CD14-positive monocyte (primary cell): ENCODE measurements at regions not wholly inside any gene's neighbourhood (a gene's known extent, or its start where the extent isn't known, plus 50 kb on each side); places are given as distances from the start of the nearest gene placed in this dataset.

Experiments
- DNase-seq, 3 donors: peaks; one replicate each; pipeline ENCODE4 v3.0.0-alpha.2; 2011 to 2022
- H2AFZ ChIP-seq: 2 replicates; pipeline ENCODE4 v1.6.0; 2012; ENCODE audit warnings: mild to moderate bottlenecking, low read depth, low read length, inconsistent platforms; ENCODE audit not compliant: insufficient read depth, poor library complexity, severe bottlenecking
- H3K27ac ChIP-seq, 2 donors: 1 replicate in 1 of 2; 2 replicates in 1 of 2; pipeline ENCODE4 v1.5.1; 2012 to 2013; ENCODE audit warnings: low read length in 2 of 2, control low read depth in 1 of 2, inconsistent platforms in 1 of 2, low read depth in 1 of 2, mild to moderate bottlenecking in 1 of 2
- H3K27me3 ChIP-seq, 2 donors: one replicate each; pipeline versions ENCODE4 v1.6.0 to v1.6.1; 2011 to 2013; ENCODE audit warnings: low read length in 2 of 2; ENCODE audit not compliant: control insufficient read depth in 2 of 2, insufficient read depth in 2 of 2
- H3K36me3 ChIP-seq, 2 donors: replicated peaks in 1 of 2; 1 replicate in 1 of 2; 2 replicates in 1 of 2; pipeline versions ENCODE4 v1.5.1 to v1.6.1; 2012 to 2013; ENCODE audit warnings: low read length in 2 of 2, control low read depth in 1 of 2, inconsistent platforms in 1 of 2, mild to moderate bottlenecking in 1 of 2; ENCODE audit not compliant: insufficient read depth in 2 of 2, control insufficient read depth in 1 of 2
- H3K4me1 ChIP-seq, 2 donors: 1 replicate in 1 of 2; 2 replicates in 1 of 2; pipeline versions ENCODE4 v1.5.1 to v1.6.1; 2012 to 2013; ENCODE audit warnings: low read length in 2 of 2, control low read depth in 1 of 2, inconsistent platforms in 1 of 2, mild to moderate bottlenecking in 1 of 2, moderate library complexity in 1 of 2; ENCODE audit not compliant: insufficient read depth in 2 of 2, control insufficient read depth in 1 of 2
- H3K4me2 ChIP-seq: replicated peaks from 2 replicates; pipeline ENCODE3; 2012; ENCODE audit warnings: low read length, moderate library complexity, mild to moderate bottlenecking; ENCODE audit not compliant: poor library complexity, severe bottlenecking; ENCODE audit errors: extremely low read depth
- H3K4me3 ChIP-seq, 3 experiments: fragments of 200-600 bp in 1 of 3; sonication (generic) in 1 of 3; replicated peaks in 1 of 3; 1 replicate in 2 of 3; 2 replicates in 1 of 3; pipeline ENCODE4 v1.5.1; 2011 to 2013; ENCODE audit warnings: low read length in 3 of 3, mild to moderate bottlenecking in 3 of 3, control low read depth in 2 of 3, low read depth in 2 of 3, inconsistent platforms in 1 of 3, moderate library complexity in 1 of 3
- H3K79me2 ChIP-seq: 2 replicates; pipeline ENCODE4 v1.6.0; 2012; ENCODE audit warnings: mild to moderate bottlenecking, control low read depth, inconsistent platforms, low read length, moderate library complexity; ENCODE audit not compliant: insufficient read depth
- H3K9ac ChIP-seq: 2 replicates; pipeline ENCODE4 v1.6.0; 2017; ENCODE audit warnings: low read length, mild to moderate bottlenecking; ENCODE audit not compliant: insufficient read depth, poor library complexity, severe bottlenecking
- H3K9me3 ChIP-seq, 2 donors: replicated peaks in 1 of 2; 1 replicate in 1 of 2; 2 replicates in 1 of 2; pipeline versions ENCODE4 v1.5.1 to v1.6.1; 2012 to 2013; ENCODE audit warnings: low read length in 2 of 2, control low read depth in 1 of 2; ENCODE audit not compliant: control insufficient read depth in 1 of 2, insufficient read depth in 1 of 2
- H4K20me1 ChIP-seq: 2 replicates; pipeline ENCODE4 v1.6.0; 2012; ENCODE audit warnings: mild to moderate bottlenecking, low read length, control low read depth, moderate library complexity; ENCODE audit not compliant: insufficient read depth
- H3K27ac Mint-ChIP-seq, 7 donors: one replicate each; pipeline ENCODE4 v1.8.0; 2020; ENCODE audit warnings: mild to moderate bottlenecking in 7 of 7, mixed read lengths in 7 of 7, moderate library complexity in 6 of 7, inconsistent platforms in 2 of 7
- H3K27me3 Mint-ChIP-seq, 3 donors: one replicate each; pipeline ENCODE4 v1.8.0; 2021 to 2022; ENCODE audit warnings: low read depth in 3 of 3, mild to moderate bottlenecking in 3 of 3, mixed read lengths in 3 of 3, moderate library complexity in 3 of 3, inconsistent platforms in 1 of 3
- H3K36me3 Mint-ChIP-seq, 2 donors: one replicate each; pipeline ENCODE4 v1.8.0; 2020; ENCODE audit warnings: mixed read lengths in 2 of 2, inconsistent platforms in 1 of 2, mild to moderate bottlenecking in 1 of 2
- H3K4me1 Mint-ChIP-seq: one replicate; pipeline ENCODE4 v1.8.0; 2020; ENCODE audit warnings: mild to moderate bottlenecking, mixed read lengths
- H3K4me3 Mint-ChIP-seq, 2 donors: one replicate each; pipeline ENCODE4 v1.8.0; 2020; ENCODE audit warnings: mild to moderate bottlenecking in 2 of 2, mixed read lengths in 2 of 2, moderate library complexity in 1 of 2
- H3K9me3 Mint-ChIP-seq, 7 donors: one replicate each; pipeline ENCODE4 v1.8.0; 2020 to 2022; ENCODE audit warnings: mixed read lengths in 7 of 7, mild to moderate bottlenecking in 6 of 7, moderate library complexity in 6 of 7, inconsistent platforms in 2 of 7
- CTCF ChIP-seq: fragments of 200-600 bp; IDR thresholded peaks from one replicate; pipeline ENCODE4 v1.8.0; 2022; ENCODE audit warnings: antibody characterized with exemption, mild to moderate bottlenecking
- WGBS: methylation state at CpG from one replicate; pipeline ENCODE4 v1.1.5; 2013; ENCODE audit warnings: missing lambda C conversion rate; ENCODE audit not compliant: insufficient coverage; 5-methylcytosine and 5-hydroxymethylcytosine counted together
- intact Hi-C, 2 donors: fragments of 100-400 bp; cut with micrococcal nuclease; formaldehyde crosslinking; loops; one replicate each; pipeline versions ENCODE4 v1.15.0 to v1.15.1; 2023

- no peak overlapping the region for H3K4me3 Mint-ChIP-seq
- H3K79me2 ChIP-seq = no peaks in the 10 kb centered on the region
- DNase-seq = no peak
- no peak overlapping the region for H3K4me3 ChIP-seq
- no peaks in the 10 kb centered on the region for H3K4me1 Mint-ChIP-seq
- no CpG with 5 or more reads among the region's 5 CpGs for WGBS
- peaks cover 0 to 8% (median 5%) of the 10 kb centered on the region in 7 donors for H3K9me3 Mint-ChIP-seq
- H3K4me1 ChIP-seq = no peaks in the 10 kb centered on the region
- no peak overlapping the region for H2AFZ ChIP-seq
- intact Hi-C loops = no loop called here
- no peak overlapping the region for H3K27ac Mint-ChIP-seq
- no peak overlapping the region for H3K4me2 ChIP-seq
- no peaks in the 10 kb centered on the region for H3K36me3 ChIP-seq
- no peaks in the 10 kb centered on the region for H4K20me1 ChIP-seq
- no peak overlapping the region for H3K9ac ChIP-seq
- H3K9me3 ChIP-seq = peaks cover 0 to 2% of the 10 kb centered on the region in 2 donors
- H3K27ac ChIP-seq = no peak overlapping the region
- peaks cover 0 to 3% (median 1%) of the 10 kb centered on the region in 3 donors for H3K27me3 Mint-ChIP-seq
- TF ChIP-seq CTCF = no peak
- no peaks in the 10 kb centered on the region for H3K27me3 ChIP-seq
- no peaks in the 10 kb centered on the region for H3K36me3 Mint-ChIP-seq
These were observed 382.5 kb upstream of the SORCS1 start for GRCh38 chr10:107546986-107547385.

GRCh38 chr10:107546284-107546683, 381.8 kb upstream of the SORCS1 start:
- Mint-ChIP-seq H3K36me3 (no peaks in the 10 kb centered on the region), H3K27me3 (peaks cover 0 to 3% (median 1%) of the 10 kb centered on the region in 3 donors)
- no peaks in the 10 kb centered on the region for H3K4me1 ChIP-seq

More at GRCh38 chr10:107546284-107546683, 381.8 kb upstream of the SORCS1 start:
- Mint-ChIP-seq H3K4me3 (no peak overlapping the region), H3K27ac (no peak overlapping the region), H3K4me1 (no peaks in the 10 kb centered on the region), H3K9me3 (peaks cover 0 to 8% (median 5%) of the 10 kb centered on the region in 7 donors)
- Histone ChIP-seq H4K20me1 (no peaks in the 10 kb centered on the region), H3K4me2 (no peak overlapping the region), H3K9me3 (peaks cover 0 to 2% of the 10 kb centered on the region in 2 donors), H3K79me2 (no peaks in the 10 kb centered on the region), H3K9ac (no peak overlapping the region), H3K27ac (no peak overlapping the region), H3K27me3 (no peaks in the 10 kb centered on the region), H2AFZ (no peak overlapping the region), H3K4me3 (no peak overlapping the region), H3K36me3 (no peaks in the 10 kb centered on the region)
- no peak for TF ChIP-seq CTCF
- no peak for DNase-seq
- intact Hi-C loops = no loop called here
- 100% methylated on average over 1 of the region's 1 CpG for WGBS
